ENCODE measurements at regions not wholly inside any gene's neighbourhood (a gene's known extent, or its start where the extent isn't known, plus 50 kb on each side); places are given as distances from the start of the nearest gene placed in this dataset.

DNA sequence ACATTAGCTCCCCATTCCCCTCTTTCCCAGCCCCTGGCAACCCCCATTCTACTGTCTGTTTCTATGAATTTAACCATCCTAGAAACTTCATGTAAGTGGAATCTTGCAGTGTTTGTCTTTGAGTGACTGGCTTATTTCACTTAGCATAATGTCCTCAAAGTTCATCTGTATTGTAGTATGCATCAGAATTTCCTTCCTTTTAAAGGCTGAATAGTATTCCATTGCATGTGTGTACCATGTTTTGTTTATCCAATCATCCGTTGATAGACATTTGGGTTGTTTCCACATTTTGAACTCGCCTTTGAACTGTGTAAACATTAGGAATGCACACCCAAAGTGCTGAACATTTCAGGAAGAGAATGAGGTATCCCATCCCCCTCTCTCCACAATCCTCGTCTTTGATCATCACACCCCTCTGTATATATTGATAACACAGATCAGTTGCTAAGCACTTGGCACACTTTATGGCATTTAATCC lies 56.4 kb upstream of the PLAC1 start:
- H3F3A ChIP-seq (replicated peaks; ENCODE audit: insufficient read depth): peaks cover 14% of the 10 kb centered on the region
- TF ChIP-seq TCF12 (IDR thresholded peaks at IDR 0.05): no peak
- no peak for TF ChIP-seq NFIC (IDR thresholded peaks at IDR 0.05; ENCODE audit: borderline replicate concordance)
- no peak for TF ChIP-seq MEF2A (IDR thresholded peaks at IDR 0.05; ENCODE audit: borderline replicate concordance, low read depth)
- no peak for TF ChIP-seq JUND (IDR thresholded peaks at IDR 0.05)
- no peak for TF ChIP-seq RFX5 (IDR thresholded peaks at IDR 0.05; ENCODE audit: low read length)
- TF ChIP-seq FOXJ3 (CRISPR knock-in tag; IDR thresholded peaks at IDR 0.05): no peak
- no peak for TF ChIP-seq CHD2 (IDR thresholded peaks at IDR 0.05; ENCODE audit: low read length, partially characterized antibody)
- no peak for TF ChIP-seq FOXM1 (IDR thresholded peaks at IDR 0.05; ENCODE audit: low read depth)
- no peak for TF ChIP-seq NRF1 (IDR thresholded peaks at IDR 0.05; ENCODE audit: low read depth, low read length)
- TF ChIP-seq TEAD4 (IDR thresholded peaks at IDR 0.05; ENCODE audit: borderline replicate concordance, insufficient read depth): no peak
- TF ChIP-seq RCOR1 (IDR thresholded peaks at IDR 0.05; ENCODE audit: low read length): no peak
- no peak for TF ChIP-seq TAF1 (IDR thresholded peaks at IDR 0.05; ENCODE audit: borderline replicate concordance, low read depth, low read length)

DNA sequence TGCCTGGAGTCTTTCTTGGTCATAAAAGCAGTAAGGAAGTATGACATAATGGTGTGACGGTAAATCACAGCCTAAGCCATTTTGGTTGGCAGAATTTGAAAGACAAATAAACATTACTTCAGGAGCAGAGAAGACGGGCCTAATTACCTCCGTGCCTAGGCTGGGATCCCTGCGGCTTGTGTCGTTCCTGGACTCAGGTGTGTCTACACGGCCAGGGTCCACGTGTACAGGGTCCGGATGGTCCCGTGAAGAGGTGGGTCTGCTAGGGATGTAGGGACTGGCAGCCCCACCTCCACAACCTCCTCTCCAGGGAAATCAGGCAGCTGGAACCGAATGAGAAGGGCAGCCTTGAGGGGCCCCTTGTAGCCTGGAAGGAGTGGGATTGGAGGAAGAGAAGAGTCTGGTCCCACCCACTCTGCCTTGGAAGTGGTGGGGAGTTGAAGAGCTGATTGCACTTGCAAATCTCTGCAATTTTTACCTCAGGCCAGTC lies 55.4 kb upstream of the PLAC1 start:
- Histone ChIP-seq H3K36me3 (replicated peaks in 1 of 2; ENCODE audit: control insufficient read depth in 1 of 2, insufficient read depth in 2 of 2, low read length in 1 of 2) (no peaks in the 10 kb centered on the region), H4K20me1 (ENCODE audit: insufficient read depth) (no peaks in the 10 kb centered on the region), H3K9ac (no peak overlapping the region), H3K27me3 (ENCODE audit: insufficient read depth) (no peaks in the 10 kb centered on the region), H2AFZ (ENCODE audit: low read depth) (no peak overlapping the region), H3K27ac (ENCODE audit: low read depth in 2 of 2, low read length in 1 of 2) (no peak overlapping the region), H3K4me1 (ENCODE audit: control insufficient read depth in 1 of 2, insufficient read depth in 2 of 2, low read depth in 1 of 2, low read length in 1 of 2) (peaks cover 0 to 7% of the 10 kb centered on the region in 2 experiments), H3F3A (replicated peaks; ENCODE audit: insufficient read depth) (peaks cover 10% of the 10 kb centered on the region), H3K79me2 (ENCODE audit: insufficient read depth) (no peaks in the 10 kb centered on the region), H3K9me3 (no peaks in the 10 kb centered on the region), H3K4me3 (ENCODE audit: low read depth in 2 of 2, low read length in 1 of 2) (no peak overlapping the region), H3K9me2 (no peaks in the 10 kb centered on the region), H3K4me2 (no peak overlapping the region)
- WGBS (ENCODE audit: low lambda C conversion rate): 74% methylated on average over 10 of the region's 10 CpGs
- no peak for DNase-seq
- ChIA-PET CTCF (interaction anchor here (0.9 kb wide), 1 partner anchor 8 kb away, joined by 3 read pairs; no protein-coding TSS in a partner anchor), POLR2A (no interaction called here)
- TF ChIP-seq JUND (IDR thresholded peaks at IDR 0.05) (no peak), RCOR1 (IDR thresholded peaks at IDR 0.05; ENCODE audit: low read length) (no peak), POLR2AphosphoS5 (IDR thresholded peaks at IDR 0.05; ENCODE audit: low read depth, low read length) (no peak), TAF1 (IDR thresholded peaks at IDR 0.05; ENCODE audit: borderline replicate concordance, low read depth, low read length) (no peak), MXI1 (IDR thresholded peaks at IDR 0.05; ENCODE audit: low read depth, low read length) (no peak)
- TF ChIP-seq, protein P1, sequence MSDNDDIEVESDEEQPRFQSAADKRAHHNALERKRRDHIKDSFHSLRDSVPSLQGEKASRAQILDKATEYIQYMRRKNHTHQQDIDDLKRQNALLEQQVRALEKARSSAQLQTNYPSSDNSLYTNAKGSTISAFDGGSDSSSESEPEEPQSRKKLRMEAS (IDR thresholded peaks at IDR 0.05; ENCODE audit: low read depth): no peak

More for the DNA sequence above, 56.4 kb upstream of the PLAC1 start:
- H3K79me2 ChIP-seq (ENCODE audit: insufficient read depth): no peaks in the 10 kb centered on the region
- H3K27ac ChIP-seq (ENCODE audit: low read depth in 2 of 2, low read length in 1 of 2): no peak overlapping the region
- ChIA-PET POLR2A (no interaction called here), CTCF (interaction anchor here (1.3 kb wide), 1 partner anchor 17 kb away, joined by 3 read pairs; no protein-coding TSS in a partner anchor)
- no peak overlapping the region for H3K4me2 ChIP-seq
- no peak overlapping the region for H2AFZ ChIP-seq (ENCODE audit: low read depth)
- WGBS (ENCODE audit: low lambda C conversion rate): 88% methylated on average over 3 of the region's 3 CpGs
- no peaks in the 10 kb centered on the region for H3K9me2 ChIP-seq
- H3K9me3 ChIP-seq: no peaks in the 10 kb centered on the region
- no peaks in the 10 kb centered on the region for H3K36me3 ChIP-seq (replicated peaks in 1 of 2; ENCODE audit: control insufficient read depth in 1 of 2, insufficient read depth in 2 of 2, low read length in 1 of 2)
- H4K20me1 ChIP-seq (ENCODE audit: insufficient read depth): no peaks in the 10 kb centered on the region
- no peak overlapping the region for H3K9ac ChIP-seq
- H3K4me1 ChIP-seq (ENCODE audit: control insufficient read depth in 1 of 2, insufficient read depth in 2 of 2, low read depth in 1 of 2, low read length in 1 of 2): peaks cover 0 to 11% of the 10 kb centered on the region in 2 experiments
- H3K27me3 ChIP-seq (ENCODE audit: insufficient read depth): no peaks in the 10 kb centered on the region
- no peak for DNase-seq
- no peak overlapping the region for H3K4me3 ChIP-seq (ENCODE audit: low read depth in 2 of 2, low read length in 1 of 2)

Measured in SK-N-SH (cell line).